Pancreas (tissue), 10 donors: ENCODE measurements at regions not wholly inside any gene's neighbourhood (a gene's known extent, or its start where the extent isn't known, plus 50 kb on each side); places are given as distances from the start of the nearest gene placed in this dataset.

Source experiments
- ATAC-seq, 4 donors: fragments of 200-7000 bp; cut with Tn5 transposase; one replicate each; pipeline versions ENCODE4 v1.8.0 to v1.9.1; 2020; ENCODE audit warnings: mild to moderate bottlenecking in 4 of 4, moderate library complexity in 4 of 4
- DNase-seq, 6 donors: peaks; one replicate each; pipeline ENCODE4 v3.0.0-alpha.2; 2020
- FAIRE-seq: peaks from 2 replicates; lab custom pipeline; 2012; peaks lifted over from hg19 to GRCh38; lab: Jason Lieb, UNC
- H3K27ac ChIP-seq, 4 donors: fragments of 200-600 bp; sonication (generic); 1 replicate in 3 of 4; 2 replicates in 1 of 4; pipeline versions ENCODE4 v1.5.0 to v1.8.0; 2020
- H3K27me3 ChIP-seq, 4 donors: fragments of 200-600 bp; one replicate each; pipeline ENCODE4 v1.8.0; 2021
- H3K36me3 ChIP-seq, 3 donors: fragments of 200-600 bp; sonication (generic) in 1 of 3; one replicate each; pipeline versions ENCODE4 v1.5.0 to v1.8.0; 2020 to 2021
- H3K4me1 ChIP-seq, 3 donors: fragments of 200-600 bp; one replicate each; pipeline ENCODE4 v1.8.0; 2021
- H3K4me3 ChIP-seq, 4 donors: fragments of 200-600 bp; sonication (generic) in 2 of 4; one replicate each; pipeline versions ENCODE4 v1.5.0 to v1.8.0; 2020 to 2021
- H3K9me3 ChIP-seq, 4 donors: fragments of 200-600 bp; one replicate each; pipeline ENCODE4 v1.8.0; 2021
- WGBS, 2 donors: extraction: QIAGEN DNeasy Blood & Tissue Kit; methylation state at CpG; one replicate each; pipeline ENCODE4 v1.1.7; 2013; 5-methylcytosine and 5-hydroxymethylcytosine counted together
- intact Hi-C, 3 donors: fragments of 100-400 bp; cut with DNase I; formaldehyde crosslinking; loops; one replicate each; pipeline versions ENCODE4 v1.11.1 to v1.14.2; 2022
- TF ChIP-seq, protein P1 (sequence below), 4 donors: fragments of 200-600 bp; sonication (generic) in 3 of 4; IDR thresholded peaks; one replicate each; pipeline versions ENCODE4 v1.5.0 to v1.8.0; 2021; ENCODE audit warnings: antibody characterized with exemption in 4 of 4
- donor health status: healthy with polysubstance abuse.
- donor health status: DM: no; HTN: no; CAD: no; lungs with moderate emphysema.
- donor health status: DM: no; HTN: no; CAD: no.
- donor health status: control.
- donor health status: control.
- donor health status: Bipolar disorder and iron deficiency.
- donor health status: DM: yes; HTN: yes; CAD: no.
- donor health status: DM: no; HTN: no; CAD: no.
- donor health status: DM: no; HTN: no; CAD: no.
- donor health status: DM: yes; HTN: yes; CAD: no.

DNA sequence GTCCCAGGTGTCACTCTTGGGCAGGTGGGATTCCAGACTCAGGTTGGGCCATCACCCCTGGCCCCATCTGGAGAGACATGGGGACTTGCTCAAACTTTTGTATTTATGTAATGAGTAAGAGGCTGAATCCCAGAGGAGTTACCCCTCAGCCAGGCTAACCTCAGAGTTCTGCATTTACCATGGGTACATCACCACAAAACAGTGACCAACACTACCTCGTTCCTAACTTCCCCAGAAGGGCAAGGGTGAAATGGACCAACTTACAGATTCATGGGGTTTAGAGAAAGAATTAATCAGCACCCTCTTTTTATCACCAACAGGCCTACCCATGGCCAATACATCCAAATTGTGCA, 259.9 kb upstream of the MARCKS start:
- Histone ChIP-seq H3K36me3 (no peaks in the 10 kb centered on the region), H3K4me1 (peaks cover 6 to 22% (median 11%) of the 10 kb centered on the region in 3 donors), H3K9me3 (no peaks in the 10 kb centered on the region), H3K27me3 (no peaks in the 10 kb centered on the region), H3K27ac (peak overlapping the region; percentile 48 to 66 (median 55)), H3K4me3 (no peak overlapping the region)
- WGBS, 2 donors = 0 to 24% methylated on average over 1 of the region's 1 CpG
- intact Hi-C loops = no loop called here
- DNase-seq (no peak), FAIRE-seq (no peak), ATAC-seq (peak in 2 of 4 donors; percentile 14 to 26)
- TF ChIP-seq, protein P1, sequence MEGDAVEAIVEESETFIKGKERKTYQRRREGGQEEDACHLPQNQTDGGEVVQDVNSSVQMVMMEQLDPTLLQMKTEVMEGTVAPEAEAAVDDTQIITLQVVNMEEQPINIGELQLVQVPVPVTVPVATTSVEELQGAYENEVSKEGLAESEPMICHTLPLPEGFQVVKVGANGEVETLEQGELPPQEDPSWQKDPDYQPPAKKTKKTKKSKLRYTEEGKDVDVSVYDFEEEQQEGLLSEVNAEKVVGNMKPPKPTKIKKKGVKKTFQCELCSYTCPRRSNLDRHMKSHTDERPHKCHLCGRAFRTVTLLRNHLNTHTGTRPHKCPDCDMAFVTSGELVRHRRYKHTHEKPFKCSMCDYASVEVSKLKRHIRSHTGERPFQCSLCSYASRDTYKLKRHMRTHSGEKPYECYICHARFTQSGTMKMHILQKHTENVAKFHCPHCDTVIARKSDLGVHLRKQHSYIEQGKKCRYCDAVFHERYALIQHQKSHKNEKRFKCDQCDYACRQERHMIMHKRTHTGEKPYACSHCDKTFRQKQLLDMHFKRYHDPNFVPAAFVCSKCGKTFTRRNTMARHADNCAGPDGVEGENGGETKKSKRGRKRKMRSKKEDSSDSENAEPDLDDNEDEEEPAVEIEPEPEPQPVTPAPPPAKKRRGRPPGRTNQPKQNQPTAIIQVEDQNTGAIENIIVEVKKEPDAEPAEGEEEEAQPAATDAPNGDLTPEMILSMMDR (IDR thresholded peaks at IDR 0.05) = no peak

DNA sequence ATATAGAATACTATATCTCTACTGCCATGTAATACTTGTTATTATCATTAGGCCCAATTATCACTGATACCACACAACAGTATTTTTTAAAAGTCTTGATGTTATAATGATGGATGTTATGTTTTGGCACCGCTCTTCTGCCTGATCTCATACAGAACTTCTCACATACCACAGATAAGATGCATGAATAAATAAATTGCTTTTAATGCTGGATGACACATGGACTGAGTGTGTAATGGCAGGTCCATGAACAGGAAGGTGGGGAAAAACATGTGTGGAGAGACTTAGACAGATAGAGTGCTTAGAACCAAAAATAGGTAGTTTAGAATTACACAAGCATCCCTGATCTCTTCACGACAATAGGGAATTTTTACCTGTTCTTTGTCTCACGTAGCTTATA, 258.4 kb upstream of the MARCKS start:
- ATAC-seq (no peak), FAIRE-seq (no peak), DNase-seq (no peak)
- H3K9me3 ChIP-seq = no peaks in the 10 kb centered on the region
- intact Hi-C loops = no loop called here
- TF ChIP-seq, protein P1 (IDR thresholded peaks at IDR 0.05) = no peak
- H3K27me3 ChIP-seq = no peaks in the 10 kb centered on the region
- H3K36me3 ChIP-seq = no peaks in the 10 kb centered on the region
- no peak overlapping the region for H3K4me3 ChIP-seq
- 96 to 97% methylated on average over 3 of the region's 3 CpGs for WGBS, 2 donors
- H3K4me1 ChIP-seq = peaks cover 6 to 18% (median 11%) of the 10 kb centered on the region in 3 donors
- H3K27ac ChIP-seq = no peak overlapping the region

- intact Hi-C loops = no loop called here
- Histone ChIP-seq H3K36me3 (no peaks in the 10 kb centered on the region), H3K27me3 (no peaks in the 10 kb centered on the region), H3K27ac (no peak overlapping the region), H3K4me3 (no peak overlapping the region), H3K4me1 (peaks cover 6 to 18% (median 11%) of the 10 kb centered on the region in 3 donors), H3K9me3 (no peaks in the 10 kb centered on the region)
- DNase-seq = no peak
- FAIRE-seq = no peak
- TF ChIP-seq, protein P1 (IDR thresholded peaks at IDR 0.05) = no peak
- ATAC-seq = no peak
Observed at GRCh38 chr6:113599444-113599843, 257.7 kb upstream of the MARCKS start.

GRCh38 chr6:113600551-113601339, 256.4 kb upstream of the MARCKS start:
- H3K27me3 ChIP-seq = no peaks in the 10 kb centered on the region
- H3K4me3 ChIP-seq = no peak overlapping the region
- TF ChIP-seq, protein P1 (IDR thresholded peaks at IDR 0.05) = no peak
- intact Hi-C loops = no loop called here
- FAIRE-seq = no peak
- 93 to 96% methylated on average over 2 of the region's 2 CpGs for WGBS, 2 donors
- no peaks in the 10 kb centered on the region for H3K36me3 ChIP-seq
- H3K4me1 ChIP-seq = peaks cover 6 to 18% (median 11%) of the 10 kb centered on the region in 3 donors
- ATAC-seq = no peak
- no peak overlapping the region for H3K27ac ChIP-seq
- DNase-seq = no peak
- H3K9me3 ChIP-seq = no peaks in the 10 kb centered on the region
